GM18499 (cell line): ENCODE measurements at regions not wholly inside any gene's neighbourhood (a gene's known extent, or its start where the extent isn't known, plus 50 kb on each side); places are given as distances from the start of the nearest gene placed in this dataset.
"Not testable (repeated sequence)": the region's sequence is repeated elsewhere in the genome, so short reads cannot be mapped to it uniquely, and the experiment has no call there.

Experiments used
- ATAC-seq: cut with Tn5 transposase; IDR thresholded peaks from one replicate; pipeline ENCODE4 v1.9.1; 2021; ENCODE audit warnings: moderate number of reproducible peaks; ENCODE audit not compliant: insufficient read depth, unreplicated experiment

- ATAC-seq: no peak
These were observed 275.3 kb upstream of the UBE2E3 start for GRCh38 chr2:180705122-180705521.

- no peak for ATAC-seq
These were observed 280.6 kb upstream of the UBE2E3 start for GRCh38 chr2:180699657-180700361.

GRCh38 chr2:180698668-180699067 is 281.7 kb upstream of the UBE2E3 start:
- no peak for ATAC-seq

DNA sequence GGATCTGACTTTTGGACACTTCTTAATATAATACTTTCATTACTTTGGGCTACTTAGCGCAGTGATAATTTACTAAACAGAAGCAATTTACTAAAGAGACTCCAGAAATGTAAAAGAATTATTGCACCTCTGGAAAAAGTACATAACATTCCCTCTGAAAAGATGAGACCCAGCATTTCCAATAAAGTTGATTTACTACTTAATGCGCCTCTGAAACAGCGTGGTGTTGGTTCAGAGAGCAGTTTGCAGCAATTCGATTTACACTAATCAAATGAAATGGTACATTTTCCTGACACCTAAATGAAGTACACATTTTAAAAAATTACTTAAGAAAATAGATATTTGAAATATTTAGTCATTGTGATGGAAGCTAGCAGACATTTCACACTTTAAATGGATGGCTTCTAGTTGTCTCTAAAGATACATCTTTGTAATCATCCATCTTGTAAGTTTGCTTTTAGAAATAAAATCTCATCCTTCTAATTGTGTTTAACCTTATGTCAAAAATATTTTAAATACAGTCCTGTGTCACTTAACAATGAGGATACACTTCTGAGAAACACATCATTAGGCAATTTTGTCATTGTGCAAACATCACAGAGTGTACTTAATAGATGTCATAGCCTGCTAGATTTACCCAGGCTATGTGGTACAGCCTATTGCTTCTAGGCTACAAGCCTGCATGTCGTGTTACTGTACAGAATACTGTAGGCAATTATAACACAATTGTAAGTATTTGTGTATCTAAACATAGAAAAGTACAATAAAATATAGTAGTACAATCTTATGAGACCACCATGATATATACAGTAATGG is 284.6 kb upstream of the UBE2E3 start:
- no peak for ATAC-seq

GRCh38 chr2:180694445-180695421 is 285.7 kb upstream of the UBE2E3 start:
- ATAC-seq: no peak

DNA sequence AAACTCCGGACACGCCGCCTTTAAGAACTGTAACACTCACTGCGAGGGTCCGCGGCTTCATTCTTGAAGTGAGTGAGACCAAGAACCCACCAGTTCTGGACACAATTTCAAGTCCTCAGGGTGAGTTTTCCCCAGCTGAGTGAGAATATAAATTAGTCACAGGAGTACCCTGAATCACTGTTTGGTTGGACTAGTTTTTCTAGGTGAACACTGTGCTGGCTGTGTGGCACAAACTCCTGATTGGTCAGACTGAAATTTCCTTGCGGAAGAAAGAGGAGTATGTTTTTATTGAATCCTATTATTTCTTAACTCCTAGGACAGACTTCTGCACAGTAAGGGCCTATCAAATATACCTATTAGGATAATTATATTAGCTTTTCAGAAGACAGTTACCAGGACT is 288.1 kb upstream of the UBE2E3 start:
- no peak for ATAC-seq

- not testable (repeated sequence) for ATAC-seq
These were observed 288.6 kb upstream of the UBE2E3 start for GRCh38 chr2:180691855-180692223.

DNA sequence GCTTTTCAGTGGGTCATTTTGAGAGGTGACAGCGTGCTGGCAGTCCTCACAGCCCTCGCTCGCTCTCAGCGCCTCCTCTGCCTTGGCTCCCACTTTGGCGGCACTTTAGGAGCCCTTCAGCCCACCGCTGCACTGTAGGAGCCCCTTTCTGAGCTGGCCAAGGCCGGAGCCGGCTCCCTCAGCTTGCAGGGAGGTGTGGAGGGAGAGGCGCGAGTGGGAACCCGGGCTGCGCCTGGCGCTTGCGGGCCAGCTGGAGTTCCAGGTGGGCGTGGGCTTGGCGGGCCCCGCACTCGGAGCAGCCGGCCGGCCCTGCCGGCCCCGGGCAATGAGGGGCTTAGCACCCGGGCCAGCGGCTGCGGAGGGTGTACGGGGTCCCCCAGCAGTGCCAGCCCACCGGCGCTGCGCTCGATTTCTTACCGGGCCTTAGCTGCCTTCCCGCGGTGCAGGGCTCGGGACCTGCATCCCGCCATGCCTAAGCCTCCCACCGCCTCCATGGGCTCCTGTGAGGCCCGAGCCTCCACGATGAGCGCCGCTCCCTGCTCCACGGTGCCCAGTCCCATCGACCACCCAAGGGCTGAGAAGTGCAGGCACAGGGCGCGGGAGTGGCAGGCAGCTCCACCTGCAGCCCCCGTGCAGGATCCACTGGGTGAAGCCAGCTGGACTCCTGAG is 289.1 kb upstream of the UBE2E3 start:
- not testable (repeated sequence) for ATAC-seq

DNA sequence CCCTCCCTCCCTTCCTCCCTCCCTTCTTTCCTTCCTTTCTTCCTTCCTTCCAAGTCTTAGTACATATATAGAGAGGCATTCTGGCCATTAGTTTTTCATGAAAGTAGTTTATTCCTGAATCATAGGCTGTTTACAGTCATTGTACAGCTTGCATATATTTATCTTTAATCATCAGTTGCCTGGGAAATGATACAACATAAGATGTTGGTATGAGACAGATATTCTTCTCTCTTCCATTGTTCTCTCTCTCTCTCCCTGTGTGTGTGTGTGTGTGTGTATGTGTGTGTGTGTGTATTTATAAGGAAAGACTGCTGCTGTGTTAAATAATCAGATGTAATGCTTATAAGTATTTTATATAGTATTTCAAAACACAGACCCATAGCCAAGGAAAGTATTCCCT is 289.8 kb upstream of the UBE2E3 start:
- ATAC-seq: no peak

- ATAC-seq: no peak
These were observed 297.5 kb upstream of the UBE2E3 start for GRCh38 chr2:180682871-180683270.

- ATAC-seq: no peak
These were observed 300.7 kb upstream of the UBE2E3 start for GRCh38 chr2:180679693-180680092.

- no peak for ATAC-seq
These were observed 301.8 kb upstream of the UBE2E3 start for GRCh38 chr2:180678625-180678972.

DNA sequence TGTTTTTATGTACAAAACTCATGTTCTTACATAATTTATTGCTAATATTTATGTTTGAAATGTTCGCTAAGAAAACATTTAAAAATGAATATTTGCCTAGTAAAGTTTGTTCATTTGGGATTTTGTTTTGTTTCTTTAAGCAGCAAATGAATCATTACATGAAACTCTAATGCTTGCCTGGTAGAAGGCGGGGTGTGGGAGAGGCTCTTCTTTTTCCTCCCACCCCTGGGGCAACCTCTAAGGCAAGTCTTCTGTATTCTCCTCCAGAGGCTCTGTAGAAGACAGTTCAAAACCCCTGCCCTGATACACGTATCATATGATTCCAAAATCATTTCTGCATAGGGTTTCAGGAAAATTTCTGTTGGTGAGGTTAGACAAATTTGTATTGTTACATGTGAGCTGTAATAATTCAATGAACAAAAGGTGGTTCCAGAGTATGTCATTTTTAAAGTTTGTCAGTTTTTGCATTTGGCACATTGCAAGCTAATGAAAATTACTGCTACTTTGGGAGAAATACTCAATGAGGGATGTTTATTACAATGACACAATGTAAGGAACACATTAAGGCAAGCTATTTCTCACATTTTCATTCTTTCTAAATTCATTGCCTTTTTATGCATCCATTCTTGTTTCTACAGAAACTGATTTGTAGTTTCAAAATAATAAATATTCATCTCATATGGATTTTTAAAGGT is 302.3 kb upstream of the UBE2E3 start:
- ATAC-seq: no peak

GRCh38 chr2:180677200-180677599 is 303.2 kb upstream of the UBE2E3 start:
- ATAC-seq: no peak

GRCh38 chr2:180676520-180677025 is 303.8 kb upstream of the UBE2E3 start:
- ATAC-seq: no peak

DNA sequence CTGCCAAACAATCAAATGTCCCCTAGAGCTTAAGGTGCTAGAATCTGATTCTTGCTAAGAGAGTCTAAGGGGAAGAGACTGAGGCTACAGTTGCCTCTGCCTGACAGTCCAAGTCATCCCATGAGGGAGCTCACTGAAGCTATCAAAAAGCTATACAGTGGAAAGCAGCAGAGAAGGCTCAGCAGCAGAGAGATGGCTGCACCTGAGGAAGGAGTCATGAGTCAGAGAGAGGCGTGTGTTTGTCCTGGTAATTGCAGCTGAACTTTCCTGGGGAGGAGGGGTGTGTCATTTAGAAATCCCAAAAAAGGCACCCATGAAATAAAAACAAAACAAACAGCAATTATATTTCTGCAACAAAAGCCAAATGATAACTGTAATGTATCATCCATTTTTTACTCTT is 305.2 kb upstream of the UBE2E3 start:
- no peak for ATAC-seq

DNA sequence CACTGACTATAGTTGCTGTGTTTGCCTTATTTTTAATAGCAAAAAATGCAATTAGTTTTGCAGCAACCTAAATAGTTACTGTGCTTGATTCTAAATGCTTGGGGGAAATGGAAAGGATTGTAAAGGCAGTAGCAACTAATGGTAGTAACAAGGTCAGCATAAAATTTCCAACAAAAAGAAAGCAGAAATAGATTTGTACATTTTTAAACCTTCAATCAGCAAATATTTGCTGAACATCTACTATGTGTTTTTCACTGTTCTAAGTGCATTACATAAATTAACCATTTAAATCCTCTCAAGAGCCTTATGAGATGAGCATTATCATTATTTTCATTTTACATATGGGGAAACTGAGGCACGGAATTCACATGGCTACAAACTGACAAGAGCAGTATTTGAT is 308.0 kb upstream of the UBE2E3 start:
- no peak for ATAC-seq

DNA sequence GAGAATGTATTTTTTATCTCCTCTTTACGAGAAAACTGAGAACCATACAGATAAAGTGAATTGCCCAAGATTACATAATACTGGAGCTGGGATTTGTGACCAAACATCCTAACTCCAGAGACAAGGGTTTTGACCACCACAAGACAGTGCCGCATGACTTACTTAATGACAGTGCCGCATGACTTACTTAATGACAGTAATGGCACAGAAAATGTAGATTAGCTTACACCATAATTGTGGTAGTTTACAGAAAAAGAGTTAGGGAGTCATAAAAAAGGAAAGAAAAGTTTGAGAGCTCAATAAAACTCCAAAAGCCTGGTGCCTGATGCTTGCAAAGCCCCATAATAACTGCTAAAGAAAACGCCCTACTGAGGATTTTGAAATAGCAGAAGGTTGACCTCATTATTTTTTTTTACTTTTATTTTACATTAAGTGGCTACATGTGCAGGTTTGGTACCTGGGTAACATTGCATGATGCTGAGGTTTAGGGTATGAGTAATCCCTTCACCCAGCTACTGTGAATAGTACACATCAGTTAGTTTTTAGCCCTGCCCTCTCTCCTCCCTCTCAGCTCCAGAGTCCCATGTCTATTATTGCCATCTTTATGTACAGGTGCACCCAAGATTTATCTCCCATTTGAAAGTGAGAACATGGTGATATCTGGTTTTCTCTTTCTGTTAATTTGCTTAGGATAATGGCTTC is 310.0 kb upstream of the UBE2E3 start:
- no peak for ATAC-seq

- ATAC-seq: no peak
These were observed 311.4 kb upstream of the UBE2E3 start for GRCh38 chr2:180669016-180669415.
